ENCODE measurements at regions not wholly inside any gene's neighbourhood (a gene's known extent, or its start where the extent isn't known, plus 50 kb on each side); places are given as distances from the start of the nearest gene placed in this dataset.

DNA sequence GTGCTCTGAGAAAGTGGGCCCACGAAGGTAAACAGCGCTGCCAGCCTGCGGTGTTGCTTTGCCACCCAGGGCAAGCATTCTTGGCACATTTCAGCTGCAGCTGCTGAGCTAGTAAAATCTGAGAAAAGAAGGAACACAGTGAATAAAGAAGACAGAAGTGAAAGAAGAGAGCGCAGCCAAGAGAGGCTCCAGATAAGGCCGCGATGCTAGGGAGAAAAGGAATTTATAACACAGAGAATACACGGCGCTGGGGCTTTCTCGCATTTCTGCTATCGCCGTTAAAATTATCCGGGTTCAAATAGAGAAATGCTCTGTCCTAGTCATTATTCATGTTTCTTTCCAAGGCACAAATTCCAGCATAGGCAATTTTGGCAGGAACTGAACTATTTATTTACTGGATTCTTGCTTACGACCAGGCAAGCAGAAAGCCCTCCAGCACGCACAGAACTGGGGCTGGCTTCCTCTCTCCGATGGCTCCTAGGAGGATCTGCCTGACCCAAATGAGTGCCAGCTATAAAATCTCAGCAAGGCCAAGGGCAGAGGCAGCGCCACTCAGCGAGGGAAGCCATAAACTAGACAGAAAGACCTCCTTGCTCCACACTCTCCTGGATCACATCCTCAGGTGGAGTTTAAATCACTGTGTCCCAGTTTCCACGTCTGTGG is 111.2 kb downstream of the ATPSCKMT start:
- 81% methylated on average over 18 of the region's 18 CpGs for WGBS (ENCODE audit: missing lambda C conversion rate)
- Histone ChIP-seq H3K4me2 (no peak overlapping the region), H3K27ac (no peak overlapping the region), H3K9me3 (no peaks in the 10 kb centered on the region), H3K4me1 (no peaks in the 10 kb centered on the region), H3K4me3 (no peak overlapping the region)
- FAIRE-seq (no peak), ATAC-seq (no peak), DNase-seq (ENCODE audit: low read depth in 1 of 2, low spot score in 1 of 2) (no peak)
- ChIA-PET POLR2A (no interaction called here), CTCF (interaction anchor here (1.0 kb wide), 1 partner anchor 240 kb away, joined by 3 read pairs; no protein-coding TSS in a partner anchor)
- TF ChIP-seq, protein P1, sequence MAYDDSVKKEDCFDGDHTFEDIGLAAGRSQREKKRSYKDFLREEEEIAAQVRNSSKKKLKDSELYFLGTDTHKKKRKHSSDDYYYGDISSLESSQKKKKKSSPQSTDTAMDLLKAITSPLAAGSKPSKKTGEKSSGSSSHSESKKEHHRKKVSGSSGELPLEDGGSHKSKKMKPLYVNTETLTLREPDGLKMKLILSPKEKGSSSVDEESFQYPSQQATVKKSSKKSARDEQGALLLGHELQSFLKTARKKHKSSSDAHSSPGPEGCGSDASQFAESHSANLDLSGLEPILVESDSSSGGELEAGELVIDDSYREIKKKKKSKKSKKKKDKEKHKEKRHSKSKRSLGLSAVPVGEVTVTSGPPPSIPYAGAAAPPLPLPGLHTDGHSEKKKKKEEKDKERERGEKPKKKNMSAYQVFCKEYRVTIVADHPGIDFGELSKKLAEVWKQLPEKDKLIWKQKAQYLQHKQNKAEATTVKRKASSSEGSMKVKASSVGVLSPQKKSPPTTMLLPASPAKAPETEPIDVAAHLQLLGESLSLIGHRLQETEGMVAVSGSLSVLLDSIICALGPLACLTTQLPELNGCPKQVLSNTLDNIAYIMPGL (CRISPR knock-in tag; IDR thresholded peaks at IDR 0.05; ENCODE audit: borderline replicate concordance) = no peak
- TF ChIP-seq MYC (IDR thresholded peaks at IDR 0.05; ENCODE audit: borderline replicate concordance, low read length) = no peak
- TF ChIP-seq, protein P2, sequence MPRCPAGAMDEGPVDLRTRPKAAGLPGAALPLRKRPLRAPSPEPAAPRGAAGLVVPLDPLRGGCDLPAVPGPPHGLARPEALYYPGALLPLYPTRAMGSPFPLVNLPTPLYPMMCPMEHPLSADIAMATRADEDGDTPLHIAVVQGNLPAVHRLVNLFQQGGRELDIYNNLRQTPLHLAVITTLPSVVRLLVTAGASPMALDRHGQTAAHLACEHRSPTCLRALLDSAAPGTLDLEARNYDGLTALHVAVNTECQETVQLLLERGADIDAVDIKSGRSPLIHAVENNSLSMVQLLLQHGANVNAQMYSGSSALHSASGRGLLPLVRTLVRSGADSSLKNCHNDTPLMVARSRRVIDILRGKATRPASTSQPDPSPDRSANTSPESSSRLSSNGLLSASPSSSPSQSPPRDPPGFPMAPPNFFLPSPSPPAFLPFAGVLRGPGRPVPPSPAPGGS (IDR thresholded peaks at IDR 0.05) = no peak
- no peak for TF ChIP-seq MAZ (IDR thresholded peaks at IDR 0.05; ENCODE audit: borderline replicate concordance, low read depth, low read length)
- TF ChIP-seq TFCP2L1 (CRISPR knock-in tag; IDR thresholded peaks at IDR 0.05) = no peak
- no peak for TF ChIP-seq RARB (CRISPR knock-in tag; IDR thresholded peaks at IDR 0.05)
- TF ChIP-seq JUNB (IDR thresholded peaks at IDR 0.05) = no peak
- TF ChIP-seq, protein P3, sequence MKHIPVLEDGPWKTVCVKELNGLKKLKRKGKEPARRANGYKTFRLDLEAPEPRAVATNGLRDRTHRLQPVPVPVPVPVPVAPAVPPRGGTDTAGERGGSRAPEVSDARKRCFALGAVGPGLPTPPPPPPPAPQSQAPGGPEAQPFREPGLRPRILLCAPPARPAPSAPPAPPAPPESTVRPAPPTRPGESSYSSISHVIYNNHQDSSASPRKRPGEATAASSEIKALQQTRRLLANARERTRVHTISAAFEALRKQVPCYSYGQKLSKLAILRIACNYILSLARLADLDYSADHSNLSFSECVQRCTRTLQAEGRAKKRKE (CRISPR knock-in tag; IDR thresholded peaks at IDR 0.05; ENCODE audit: low read depth) = no peak
- TF ChIP-seq ZC3H11A (IDR thresholded peaks at IDR 0.05) = no peak
- TF ChIP-seq CBX2 (IDR thresholded peaks at IDR 0.05; ENCODE audit: borderline replicate concordance, low read depth) = no peak
- TF ChIP-seq HOXB5 (CRISPR knock-in tag; IDR thresholded peaks at IDR 0.05) = no peak
- no peak for TF ChIP-seq HOXB13 (CRISPR knock-in tag; IDR thresholded peaks at IDR 0.05; ENCODE audit: low read depth)
- no peak for TF ChIP-seq TP53 (CRISPR knock-in tag; IDR thresholded peaks at IDR 0.05)
- TF ChIP-seq EHMT2 (IDR thresholded peaks at IDR 0.05; ENCODE audit: low read depth) = no peak
- no peak for TF ChIP-seq NFE2L2 (conservative IDR thresholded peaks at IDR 0.05; ENCODE audit: low read length)
- TF ChIP-seq JUN (IDR thresholded peaks at IDR 0.05) = no peak
- TF ChIP-seq SMC3 (IDR thresholded peaks at IDR 0.05) = no peak
- no peak for TF ChIP-seq HDAC2 (IDR thresholded peaks at IDR 0.05)

DNA sequence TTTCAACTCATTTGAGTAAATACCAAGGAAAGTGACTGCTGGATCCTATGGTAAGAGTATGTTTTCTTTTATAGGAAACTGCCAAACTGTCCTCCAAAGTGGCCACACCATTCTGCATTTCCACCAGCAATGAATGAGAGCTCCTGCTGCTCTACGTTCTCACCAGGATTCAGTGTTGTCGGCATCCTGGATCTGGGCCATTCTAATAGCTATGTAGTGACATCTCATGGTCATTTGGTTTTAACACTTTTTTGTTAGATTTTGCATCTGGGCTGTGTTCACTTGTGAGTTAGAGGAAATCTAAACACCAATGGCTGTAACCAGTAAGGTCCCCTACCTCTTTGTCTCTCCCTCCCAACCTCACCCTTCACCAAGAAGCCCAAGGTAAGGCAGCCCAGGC is 115.9 kb downstream of the ATPSCKMT start:
- no peak overlapping the region for H3K4me2 ChIP-seq
- POLR2A ChIA-PET = no interaction called here
- CTCF ChIA-PET = interaction anchor here (0.7 to 3.4 kb wide), 5 partner anchors 9 to 284 kb away, joined by 3 to 17 read pairs (median 8); no protein-coding TSS in a partner anchor
- ATAC-seq (peak; percentile 57 to 62; a peak in 5 of 6 replicates), FAIRE-seq (no peak), DNase-seq (ENCODE audit: low read depth in 1 of 2, low spot score in 1 of 2) (no peak)
- H3K27ac ChIP-seq = no peak overlapping the region
- H3K4me3 ChIP-seq = no peak overlapping the region
- WGBS (ENCODE audit: missing lambda C conversion rate) = 65% methylated on average over 2 of the region's 2 CpGs
- TF ChIP-seq, protein P4, sequence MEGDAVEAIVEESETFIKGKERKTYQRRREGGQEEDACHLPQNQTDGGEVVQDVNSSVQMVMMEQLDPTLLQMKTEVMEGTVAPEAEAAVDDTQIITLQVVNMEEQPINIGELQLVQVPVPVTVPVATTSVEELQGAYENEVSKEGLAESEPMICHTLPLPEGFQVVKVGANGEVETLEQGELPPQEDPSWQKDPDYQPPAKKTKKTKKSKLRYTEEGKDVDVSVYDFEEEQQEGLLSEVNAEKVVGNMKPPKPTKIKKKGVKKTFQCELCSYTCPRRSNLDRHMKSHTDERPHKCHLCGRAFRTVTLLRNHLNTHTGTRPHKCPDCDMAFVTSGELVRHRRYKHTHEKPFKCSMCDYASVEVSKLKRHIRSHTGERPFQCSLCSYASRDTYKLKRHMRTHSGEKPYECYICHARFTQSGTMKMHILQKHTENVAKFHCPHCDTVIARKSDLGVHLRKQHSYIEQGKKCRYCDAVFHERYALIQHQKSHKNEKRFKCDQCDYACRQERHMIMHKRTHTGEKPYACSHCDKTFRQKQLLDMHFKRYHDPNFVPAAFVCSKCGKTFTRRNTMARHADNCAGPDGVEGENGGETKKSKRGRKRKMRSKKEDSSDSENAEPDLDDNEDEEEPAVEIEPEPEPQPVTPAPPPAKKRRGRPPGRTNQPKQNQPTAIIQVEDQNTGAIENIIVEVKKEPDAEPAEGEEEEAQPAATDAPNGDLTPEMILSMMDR (IDR thresholded peaks at IDR 0.05) = 0 out of 3 replicates have a peak, but pooled peaks have one; percentile 9
- TF ChIP-seq RAD21 (conservative IDR thresholded peaks at IDR 0.05 in 1 of 2, IDR thresholded peaks at IDR 0.05 in 1 of 2) (peak in 1 of 2 experiments; percentile 40; a peak in 1 of 5 replicates), CBX2 (IDR thresholded peaks at IDR 0.05; ENCODE audit: borderline replicate concordance, low read depth) (no peak)
- no peaks in the 10 kb centered on the region for H3K4me1 ChIP-seq
- H3K9me3 ChIP-seq = no peaks in the 10 kb centered on the region
